ENCODE measurements at regions not wholly inside any gene's neighbourhood (a gene's known extent, or its start where the extent isn't known, plus 50 kb on each side); places are given as distances from the start of the nearest gene placed in this dataset.

DNA sequence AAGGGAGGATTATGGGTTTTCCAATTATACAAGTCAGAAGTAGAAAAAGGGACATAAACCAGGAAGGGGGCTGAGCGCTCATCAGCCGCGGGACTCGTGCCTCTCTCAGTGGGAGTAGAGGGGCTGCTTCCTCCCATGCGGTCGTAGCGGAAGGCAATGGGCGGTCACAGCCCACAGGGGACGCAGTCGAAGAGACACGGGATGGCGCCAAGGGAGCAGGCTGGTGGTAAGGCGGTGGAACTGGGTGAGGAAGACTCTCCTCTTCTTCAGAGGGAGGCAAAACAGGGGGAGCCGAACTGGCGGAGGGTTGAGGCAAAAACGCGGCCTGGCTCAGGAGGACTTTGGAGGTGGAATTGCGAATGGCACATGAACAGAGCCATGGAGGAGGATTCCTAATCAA is 677.7 kb downstream of the TMEM121 start:
- TF ChIP-seq, protein P1, sequence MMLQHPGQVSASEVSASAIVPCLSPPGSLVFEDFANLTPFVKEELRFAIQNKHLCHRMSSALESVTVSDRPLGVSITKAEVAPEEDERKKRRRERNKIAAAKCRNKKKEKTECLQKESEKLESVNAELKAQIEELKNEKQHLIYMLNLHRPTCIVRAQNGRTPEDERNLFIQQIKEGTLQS (IDR thresholded peaks at IDR 0.05), result no peak
- TF ChIP-seq RXRA (IDR thresholded peaks at IDR 0.05) (no peak), RAD21 (IDR thresholded peaks at IDR 0.05) (no peak), SP1 (IDR thresholded peaks at IDR 0.05) (no peak), FOXA1 (IDR thresholded peaks at IDR 0.05) (no peak), HNF4A (conservative IDR thresholded peaks at IDR 0.05) (no peak), NR2F2 (IDR thresholded peaks at IDR 0.05) (no peak), EGR1 (IDR thresholded peaks at IDR 0.05; ENCODE audit: low read depth in 2 of 2) (no peak), TAF1 (conservative IDR thresholded peaks at IDR 0.05) (no peak), FOXA2 (IDR thresholded peaks at IDR 0.05) (no peak), REST (IDR thresholded peaks at IDR 0.05) (no peak), ZBTB33 (IDR thresholded peaks at IDR 0.05) (no peak), YY1 (IDR thresholded peaks at IDR 0.05) (no peak), HNF4G (IDR thresholded peaks at IDR 0.05) (no peak), GABPA (IDR thresholded peaks at IDR 0.05 in 1 of 2, conservative IDR thresholded peaks at IDR 0.05 in 1 of 2) (no peak), JUND (IDR thresholded peaks at IDR 0.05) (no peak)
- TF ChIP-seq, protein P2, sequence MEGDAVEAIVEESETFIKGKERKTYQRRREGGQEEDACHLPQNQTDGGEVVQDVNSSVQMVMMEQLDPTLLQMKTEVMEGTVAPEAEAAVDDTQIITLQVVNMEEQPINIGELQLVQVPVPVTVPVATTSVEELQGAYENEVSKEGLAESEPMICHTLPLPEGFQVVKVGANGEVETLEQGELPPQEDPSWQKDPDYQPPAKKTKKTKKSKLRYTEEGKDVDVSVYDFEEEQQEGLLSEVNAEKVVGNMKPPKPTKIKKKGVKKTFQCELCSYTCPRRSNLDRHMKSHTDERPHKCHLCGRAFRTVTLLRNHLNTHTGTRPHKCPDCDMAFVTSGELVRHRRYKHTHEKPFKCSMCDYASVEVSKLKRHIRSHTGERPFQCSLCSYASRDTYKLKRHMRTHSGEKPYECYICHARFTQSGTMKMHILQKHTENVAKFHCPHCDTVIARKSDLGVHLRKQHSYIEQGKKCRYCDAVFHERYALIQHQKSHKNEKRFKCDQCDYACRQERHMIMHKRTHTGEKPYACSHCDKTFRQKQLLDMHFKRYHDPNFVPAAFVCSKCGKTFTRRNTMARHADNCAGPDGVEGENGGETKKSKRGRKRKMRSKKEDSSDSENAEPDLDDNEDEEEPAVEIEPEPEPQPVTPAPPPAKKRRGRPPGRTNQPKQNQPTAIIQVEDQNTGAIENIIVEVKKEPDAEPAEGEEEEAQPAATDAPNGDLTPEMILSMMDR (IDR thresholded peaks at IDR 0.05; ENCODE audit: low read depth, low read length, missing input control), result no peak
- TF ChIP-seq, protein P3, sequence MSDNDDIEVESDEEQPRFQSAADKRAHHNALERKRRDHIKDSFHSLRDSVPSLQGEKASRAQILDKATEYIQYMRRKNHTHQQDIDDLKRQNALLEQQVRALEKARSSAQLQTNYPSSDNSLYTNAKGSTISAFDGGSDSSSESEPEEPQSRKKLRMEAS (IDR thresholded peaks at IDR 0.05), result no peak
- WGBS, result 75% methylated on average over 18 of the region's 18 CpGs
- no peak overlapping the region for H3K27ac ChIP-seq (ENCODE audit: low read depth in 1 of 2, low read length in 2 of 2)
- peaks cover 0 to 2% (median 0%) of the 10 kb centered on the region in 4 donors for H3K27me3 ChIP-seq (ENCODE audit: control insufficient read depth in 4 of 4, insufficient read depth in 4 of 4, low read length in 3 of 4)
- no peak overlapping the region for H3K4me3 ChIP-seq (ENCODE audit: low read depth in 1 of 3, low read length in 3 of 3)
- no peaks in the 10 kb centered on the region for H3K36me3 ChIP-seq (ENCODE audit: control insufficient read depth in 4 of 4, insufficient read depth in 3 of 4, low read depth in 1 of 4, low read length in 3 of 4)
- H3K4me1 ChIP-seq (ENCODE audit: control insufficient read depth in 4 of 4, insufficient read depth in 4 of 4, low read length in 3 of 4), result no peaks in the 10 kb centered on the region
- peaks cover 0 to under 1% (median 0%) of the 10 kb centered on the region in 4 donors for H3K9me3 ChIP-seq (ENCODE audit: control insufficient read depth in 4 of 4, low read length in 3 of 4)
- no peak for DNase-seq (ENCODE audit: low spot score)
- no peak overlapping the region for H3K9ac ChIP-seq (ENCODE audit: low read depth in 1 of 2, low read length in 2 of 2)
